ENCODE measurements at regions not wholly inside any gene's neighbourhood (a gene's known extent, or its start where the extent isn't known, plus 50 kb on each side); places are given as distances from the start of the nearest gene placed in this dataset.

- no peak for TF ChIP-seq CTCF (conservative IDR thresholded peaks at IDR 0.05; ENCODE audit: low read depth, low read length)
- TF ChIP-seq EZH2 (IDR thresholded peaks at IDR 0.05; ENCODE audit: borderline replicate concordance, low read depth, low read length, poor library complexity, severe bottlenecking) = no peak
Observed at GRCh38 chr2:136351684-136352083, 233.7 kb upstream of the CXCR4 start.
